Endothelial cell (in vitro differentiated cells): ENCODE measurements at regions not wholly inside any gene's neighbourhood (a gene's known extent, or its start where the extent isn't known, plus 50 kb on each side); places are given as distances from the start of the nearest gene placed in this dataset.

Experiments used
- DNase-seq: peaks from one replicate; pipeline ENCODE4 v3.0.0; 2021; ENCODE audit warnings: low spot score
- H3K27ac Mint-ChIP-seq: one replicate; pipeline ENCODE4 v1.8.0; 2021; ENCODE audit warnings: mixed read lengths, inconsistent platforms; ENCODE audit not compliant: unreplicated experiment
- H3K27me3 Mint-ChIP-seq: one replicate; pipeline ENCODE4 v1.8.0; 2021; ENCODE audit warnings: mild to moderate bottlenecking, moderate library complexity, mixed read lengths, inconsistent platforms; ENCODE audit not compliant: unreplicated experiment
- H3K36me3 Mint-ChIP-seq: one replicate; pipeline ENCODE4 v1.8.0; 2021; ENCODE audit warnings: mild to moderate bottlenecking, low read depth, mixed read lengths, inconsistent platforms; ENCODE audit not compliant: unreplicated experiment
- H3K4me1 Mint-ChIP-seq: one replicate; pipeline ENCODE4 v1.8.0; 2021; ENCODE audit warnings: mild to moderate bottlenecking, mixed read lengths, inconsistent platforms; ENCODE audit not compliant: unreplicated experiment
- H3K4me3 Mint-ChIP-seq: one replicate; pipeline ENCODE4 v1.8.0; 2021; ENCODE audit warnings: mild to moderate bottlenecking, mixed read lengths, inconsistent platforms; ENCODE audit not compliant: unreplicated experiment
- H3K9me3 Mint-ChIP-seq: one replicate; pipeline ENCODE4 v1.8.0; 2021; ENCODE audit warnings: mixed read lengths, inconsistent platforms; ENCODE audit not compliant: unreplicated experiment
- CTCF ChIP-seq: fragments of 200-600 bp; sonication (generic); IDR thresholded peaks from one replicate; pipeline ENCODE4 v1.5.0; 2021; ENCODE audit warnings: antibody characterized with exemption; ENCODE audit not compliant: unreplicated experiment

DNA sequence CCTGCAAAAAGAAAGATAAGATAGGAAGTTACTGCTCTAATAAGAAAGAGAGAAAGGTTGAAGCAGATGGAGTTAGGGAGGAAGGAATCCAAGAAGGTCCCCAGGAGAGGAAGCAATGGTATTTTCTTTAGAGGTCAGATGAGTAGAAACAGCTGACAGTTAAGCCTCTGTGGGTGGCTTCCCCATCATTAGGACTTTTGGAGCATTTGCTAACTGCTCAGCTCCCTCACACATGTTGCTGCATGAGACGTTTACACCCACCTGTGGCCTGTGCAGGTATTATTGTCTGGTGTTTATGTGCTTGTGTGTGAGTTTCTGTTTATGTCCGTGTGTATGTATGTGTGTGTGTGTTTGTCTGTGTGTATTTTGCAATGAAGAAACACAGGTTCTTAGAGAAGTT is 346.8 kb downstream of the RAB28 start:
- no peaks in the 10 kb centered on the region for H3K36me3 Mint-ChIP-seq
- H3K4me3 Mint-ChIP-seq, result no peak overlapping the region
- H3K9me3 Mint-ChIP-seq, result no peaks in the 10 kb centered on the region
- no peak for TF ChIP-seq CTCF
- DNase-seq, result no peak
- H3K27me3 Mint-ChIP-seq, result no peaks in the 10 kb centered on the region
- H3K4me1 Mint-ChIP-seq, result no peaks in the 10 kb centered on the region
- H3K27ac Mint-ChIP-seq, result no peak overlapping the region

GRCh38 chr4:13133700-13134099 is 350.4 kb downstream of the RAB28 start:
- no peak for DNase-seq
- Mint-ChIP-seq H3K27me3 (no peaks in the 10 kb centered on the region), H3K4me3 (no peak overlapping the region), H3K4me1 (no peaks in the 10 kb centered on the region), H3K27ac (no peak overlapping the region), H3K36me3 (no peaks in the 10 kb centered on the region), H3K9me3 (no peaks in the 10 kb centered on the region)
- TF ChIP-seq CTCF, result no peak

DNA sequence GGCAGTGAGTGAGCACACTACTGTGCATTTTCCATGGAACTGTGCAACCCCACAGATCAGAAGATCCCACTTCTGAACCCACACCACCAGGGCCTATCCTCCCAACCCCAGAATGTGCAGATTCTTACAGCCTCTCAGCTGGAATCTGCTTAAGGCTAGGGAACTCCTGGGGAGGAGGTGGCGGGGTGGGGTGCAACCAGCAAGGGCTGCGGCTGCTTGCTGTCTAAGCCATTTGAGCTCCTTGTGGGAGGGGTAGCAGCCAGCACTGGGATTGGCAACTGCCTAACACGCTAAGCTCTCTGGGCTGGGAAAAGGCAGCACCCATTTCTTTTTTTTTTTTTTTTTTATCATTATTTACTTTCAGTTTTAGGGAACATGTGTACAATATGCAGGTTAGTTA is 353.3 kb downstream of the RAB28 start:
- TF ChIP-seq CTCF, result no peak
- Mint-ChIP-seq H3K4me3 (no peak overlapping the region), H3K9me3 (no peaks in the 10 kb centered on the region), H3K27me3 (no peaks in the 10 kb centered on the region), H3K4me1 (no peaks in the 10 kb centered on the region), H3K36me3 (no peaks in the 10 kb centered on the region), H3K27ac (no peak overlapping the region)
- DNase-seq, result no peak

DNA sequence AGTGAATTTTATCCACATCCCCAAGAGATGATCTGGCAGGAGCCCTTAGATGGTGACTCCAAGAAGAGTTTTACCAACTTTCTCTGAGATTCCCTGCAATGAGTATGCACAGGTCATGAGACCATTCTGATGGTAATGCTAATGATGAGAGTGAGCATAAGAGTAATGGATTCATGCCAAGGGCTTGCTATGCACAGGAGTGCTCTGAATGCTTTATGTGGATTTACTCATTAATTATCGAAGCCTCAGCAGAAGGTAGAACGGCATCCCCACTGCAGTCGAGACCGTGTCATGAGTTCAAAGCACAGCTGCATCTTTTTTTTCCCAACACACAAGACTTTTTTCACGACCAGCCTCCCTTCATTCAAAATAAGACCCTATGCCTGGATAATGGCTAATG is 355.0 kb downstream of the RAB28 start:
- TF ChIP-seq CTCF, result no peak
- H3K27me3 Mint-ChIP-seq, result no peaks in the 10 kb centered on the region
- no peak overlapping the region for H3K27ac Mint-ChIP-seq
- H3K9me3 Mint-ChIP-seq, result no peaks in the 10 kb centered on the region
- H3K4me3 Mint-ChIP-seq, result no peak overlapping the region
- DNase-seq, result no peak
- no peaks in the 10 kb centered on the region for H3K4me1 Mint-ChIP-seq
- H3K36me3 Mint-ChIP-seq, result no peaks in the 10 kb centered on the region

DNA sequence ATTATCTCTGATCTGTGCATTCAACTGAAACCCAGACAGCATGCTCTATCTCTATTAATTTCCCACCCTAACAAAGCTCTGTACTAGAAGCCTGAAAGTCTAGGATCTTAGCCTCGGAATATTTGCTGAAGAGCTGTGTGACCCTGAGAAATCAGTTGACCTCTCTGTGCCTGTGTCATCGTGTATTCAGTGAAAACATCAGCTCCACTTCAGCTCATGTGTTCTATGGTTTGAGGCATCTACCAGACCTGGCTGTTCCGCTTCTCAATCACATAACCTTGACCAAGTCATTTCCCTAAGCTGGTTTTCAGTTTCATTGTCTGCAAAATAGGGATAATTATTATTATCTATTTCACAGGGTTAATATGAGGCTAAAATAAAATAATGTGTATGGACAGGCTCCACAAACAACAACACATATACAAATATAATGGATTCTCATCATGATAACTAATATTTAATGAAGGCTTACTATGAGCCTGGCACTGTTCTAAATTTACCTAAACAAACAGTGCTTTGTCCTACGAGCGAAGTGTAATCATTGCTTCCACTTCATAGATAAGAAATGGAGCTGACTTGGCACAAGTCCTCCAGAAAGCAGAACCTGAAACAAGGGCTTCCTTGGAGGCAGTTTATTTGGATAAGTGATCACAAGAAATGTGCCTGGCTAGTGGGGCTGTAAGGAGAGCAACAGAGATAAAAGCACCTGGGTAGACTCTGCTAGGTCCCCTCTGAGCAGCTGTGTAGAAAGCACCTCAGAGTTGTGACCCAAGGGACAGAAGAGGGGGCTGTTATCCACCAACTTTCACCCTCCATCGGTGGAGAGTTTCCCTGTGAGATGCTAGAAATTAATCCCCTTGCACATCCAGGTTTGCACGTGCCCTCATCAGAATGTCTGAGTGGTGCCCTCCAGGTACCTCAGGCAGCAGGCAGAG is 356.9 kb downstream of the RAB28 start:
- no peaks in the 10 kb centered on the region for H3K4me1 Mint-ChIP-seq
- no peak for DNase-seq
- H3K27me3 Mint-ChIP-seq, result no peaks in the 10 kb centered on the region
- H3K4me3 Mint-ChIP-seq, result no peak overlapping the region
- no peak for TF ChIP-seq CTCF
- no peaks in the 10 kb centered on the region for H3K9me3 Mint-ChIP-seq
- H3K36me3 Mint-ChIP-seq, result no peaks in the 10 kb centered on the region
- H3K27ac Mint-ChIP-seq, result no peak overlapping the region
